Activated effector memory CD4-positive, alpha-beta T cell treated with Interleukin-2 at 50 U/mL for 16 hours (primary cell): ENCODE measurements at regions not wholly inside any gene's neighbourhood (a gene's known extent, or its start where the extent isn't known, plus 50 kb on each side); places are given as distances from the start of the nearest gene placed in this dataset.

Source experiments
- DNase-seq: peaks from one replicate; pipeline ENCODE4 v3.0.0-alpha.2; 2020

- no peak for DNase-seq
These were observed 124.6 kb upstream of the BCL2L14 start for GRCh38 chr12:11946161-11946560.

GRCh38 chr12:11947213-11947612 lies 123.5 kb upstream of the BCL2L14 start:
- DNase-seq: no peak

GRCh38 chr12:11949738-11950411 lies 120.9 kb upstream of the BCL2L14 start:
- DNase-seq: no peak

- no peak for DNase-seq
These were observed 119.5 kb upstream of the BCL2L14 start for GRCh38 chr12:11951209-11951608.

- no peak for DNase-seq
These were observed 117.2 kb upstream of the BCL2L14 start for GRCh38 chr12:11953523-11953922.

GRCh38 chr12:11954181-11954580 lies 116.6 kb upstream of the BCL2L14 start:
- no peak for DNase-seq

GRCh38 chr12:11958221-11959091 lies 112.3 kb upstream of the BCL2L14 start:
- DNase-seq: peak; percentile 18

GRCh38 chr12:11959117-11959823 lies 111.5 kb upstream of the BCL2L14 start:
- no peak for DNase-seq

- no peak for DNase-seq
These were observed 110.1 kb upstream of the BCL2L14 start for GRCh38 chr12:11960646-11961045.

GRCh38 chr12:11961686-11962085 lies 109.1 kb upstream of the BCL2L14 start:
- no peak for DNase-seq

- DNase-seq: no peak
These were observed 107.9 kb upstream of the BCL2L14 start for GRCh38 chr12:11962860-11963259.

GRCh38 chr12:11963841-11964471 lies 106.8 kb upstream of the BCL2L14 start:
- no peak for DNase-seq

- no peak for DNase-seq
These were observed 105.4 kb upstream of the BCL2L14 start for GRCh38 chr12:11965258-11965910.

GRCh38 chr12:11967376-11968047 lies 103.2 kb upstream of the BCL2L14 start:
- no peak for DNase-seq

GRCh38 chr12:11968048-11968383 lies 102.7 kb upstream of the BCL2L14 start:
- DNase-seq: no peak

GRCh38 chr12:11968516-11968915 lies 102.2 kb upstream of the BCL2L14 start:
- DNase-seq: no peak

GRCh38 chr12:11969437-11970154 lies 101.1 kb upstream of the BCL2L14 start:
- DNase-seq: no peak

- no peak for DNase-seq
These were observed 100.6 kb upstream of the BCL2L14 start for GRCh38 chr12:11970155-11970520.

- DNase-seq: no peak
These were observed 97.3 kb upstream of the BCL2L14 start for GRCh38 chr12:11973396-11973795.

GRCh38 chr12:11976005-11976404 lies 94.7 kb upstream of the BCL2L14 start:
- no peak for DNase-seq

- DNase-seq: no peak
These were observed 91.9 kb upstream of the BCL2L14 start for GRCh38 chr12:11978726-11979384.
